RKO (cell line): ENCODE measurements at regions not wholly inside any gene's neighbourhood (a gene's known extent, or its start where the extent isn't known, plus 50 kb on each side); places are given as distances from the start of the nearest gene placed in this dataset.
"Not testable (repeated sequence)": the region's sequence is repeated elsewhere in the genome, so short reads cannot be mapped to it uniquely, and the experiment has no call there.

Experiments
- DNase-seq: peaks from one replicate; pipeline ENCODE4 v3.0.0-alpha.2; 2016; ENCODE audit warnings: low spot score

DNA sequence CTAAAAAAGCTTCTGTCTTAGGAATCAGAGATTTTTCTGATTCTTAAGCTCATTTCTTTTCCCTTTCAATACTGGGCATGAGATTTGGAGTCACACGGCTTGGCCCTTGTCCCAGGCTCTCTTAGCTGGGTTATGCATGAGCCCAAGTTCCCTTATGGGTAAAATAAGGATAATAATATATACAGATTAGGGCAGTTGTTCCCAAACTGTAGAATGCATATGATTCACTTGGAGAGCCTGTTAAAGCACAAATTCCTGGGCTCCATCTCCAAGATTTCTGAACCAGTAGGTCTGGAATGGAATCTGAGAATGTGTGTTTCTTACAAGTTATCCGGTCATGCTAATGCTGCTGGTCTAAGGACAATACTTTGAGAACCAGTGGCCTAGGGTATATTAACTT lies 154.0 kb downstream of the REEP3 start:
- DNase-seq = no peak

DNA sequence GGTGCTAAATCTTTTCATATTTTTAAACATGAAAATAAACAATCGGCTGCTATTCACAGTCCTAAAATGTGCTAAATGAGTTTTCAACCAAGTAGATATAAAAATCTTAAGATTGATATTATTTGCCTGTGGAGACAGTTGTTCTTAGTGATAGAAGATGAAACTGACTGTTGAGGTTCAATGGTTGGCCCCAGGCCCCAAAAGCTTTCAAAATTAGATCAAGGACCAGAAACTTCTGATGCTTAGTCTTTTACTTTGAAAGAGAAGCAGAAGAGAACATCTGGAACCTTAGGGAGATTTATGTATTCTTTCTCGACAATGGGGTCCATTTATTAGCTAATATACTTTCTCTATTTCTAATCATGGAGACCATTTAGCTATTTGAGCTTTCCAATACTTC lies 155.8 kb downstream of the REEP3 start:
- no peak for DNase-seq

DNA sequence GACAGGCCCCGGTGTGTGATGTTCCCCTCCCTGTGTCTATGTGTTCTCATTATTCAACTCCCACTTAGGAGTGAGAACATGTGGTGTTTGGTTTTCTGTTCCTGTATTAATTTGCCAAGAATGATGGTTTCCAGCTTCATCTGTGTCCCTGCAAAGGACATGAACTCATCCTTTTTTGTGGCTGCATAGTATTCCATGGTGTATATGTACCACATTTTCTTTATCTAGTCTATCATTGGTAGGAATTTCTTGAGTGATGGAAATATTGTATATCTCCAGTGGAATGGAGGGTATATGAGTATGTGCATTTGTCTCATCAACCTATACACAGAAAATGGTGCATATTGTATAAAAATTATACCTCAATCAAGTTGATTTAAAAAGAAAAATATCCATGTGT lies 159.3 kb downstream of the REEP3 start:
- not testable (repeated sequence) for DNase-seq

DNA sequence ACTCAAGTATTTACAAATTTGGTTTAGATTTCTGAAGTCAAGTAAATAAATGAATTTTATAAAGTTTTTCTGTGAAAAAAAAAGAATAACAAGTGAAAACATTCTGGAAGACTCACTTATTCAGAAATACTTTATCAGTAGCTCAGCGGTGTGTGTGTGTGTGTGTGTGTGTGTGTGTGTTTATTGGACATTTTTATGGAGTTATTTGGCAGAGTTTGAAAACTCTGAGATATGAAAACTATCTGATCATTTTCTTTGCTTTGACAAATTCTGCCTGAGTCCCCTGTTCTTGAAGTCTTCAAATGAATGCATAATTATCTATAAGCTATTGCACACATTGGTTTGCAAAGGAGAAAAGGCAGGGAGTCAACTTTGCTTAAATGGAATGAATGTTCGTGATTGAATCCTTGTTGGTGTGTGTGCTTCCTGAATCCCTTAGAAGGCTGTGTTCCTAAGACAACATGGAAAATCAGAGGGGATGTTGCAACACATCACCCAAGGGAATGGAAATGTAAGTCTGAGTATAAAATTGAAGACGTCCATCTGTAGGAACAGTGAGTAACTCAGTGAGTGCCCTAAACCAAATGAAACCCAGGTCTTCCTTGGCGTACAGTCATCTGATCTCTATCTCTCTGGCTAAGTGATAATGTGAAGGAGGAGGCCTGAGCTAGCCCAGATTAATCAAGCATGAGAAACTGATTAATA lies 160.9 kb downstream of the REEP3 start:
- peak; percentile 13 for DNase-seq

DNA sequence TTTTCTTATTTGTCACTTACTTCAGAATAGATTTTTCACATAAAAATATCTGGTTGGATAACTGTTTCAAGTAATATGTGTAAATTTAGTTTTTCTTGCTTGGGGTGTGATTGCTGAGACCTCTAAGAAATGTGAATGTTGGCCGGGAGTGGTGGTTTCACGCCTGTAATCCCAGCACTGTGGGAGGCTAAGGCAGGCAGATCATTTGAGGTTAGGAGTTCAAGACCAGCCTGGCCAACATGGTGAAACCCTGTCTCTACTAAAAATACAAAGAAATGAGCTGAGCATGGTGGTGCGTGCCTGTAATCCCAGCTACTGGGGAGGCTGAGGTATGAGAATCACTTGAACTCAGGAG lies 161.5 kb downstream of the REEP3 start:
- DNase-seq = not testable (repeated sequence)

DNA sequence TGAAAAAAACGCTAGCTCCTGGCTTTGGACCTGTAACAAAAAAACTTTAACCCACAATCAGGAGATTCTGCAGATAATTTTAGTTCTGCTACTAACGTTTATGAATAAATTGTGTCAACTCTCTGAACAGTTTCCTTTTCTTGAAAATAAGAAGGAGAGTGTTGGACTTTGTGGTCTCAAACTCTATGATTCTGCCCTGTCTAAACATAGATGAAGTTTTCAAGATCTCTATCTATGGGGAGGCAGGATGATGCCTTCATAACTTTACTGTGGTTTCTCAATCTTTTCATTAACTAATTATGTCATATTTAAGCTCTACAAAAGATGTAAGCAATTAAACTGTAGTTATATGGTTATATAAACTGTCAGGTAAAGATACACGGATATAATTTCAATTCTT lies 162.0 kb downstream of the REEP3 start:
- no peak for DNase-seq

DNA sequence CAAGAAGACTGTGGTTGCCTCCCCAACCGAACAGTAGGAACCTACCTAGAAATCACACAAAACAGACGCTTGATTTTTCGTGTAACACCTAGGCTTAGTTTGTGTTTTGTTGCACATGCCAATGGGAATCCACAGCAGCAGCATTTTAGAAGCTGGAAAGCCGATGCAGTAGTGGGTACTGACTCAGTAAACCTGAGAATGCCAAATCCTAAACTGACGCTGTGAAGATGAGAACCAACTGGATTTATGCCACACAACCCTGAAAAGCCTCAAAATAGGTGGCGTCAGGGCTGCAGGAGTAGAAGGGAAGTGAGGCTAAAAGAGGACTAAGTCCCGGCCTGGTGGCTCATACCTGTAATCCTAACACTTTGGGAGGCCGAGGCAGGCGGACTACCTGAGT lies 162.5 kb downstream of the REEP3 start:
- DNase-seq = no peak

DNA sequence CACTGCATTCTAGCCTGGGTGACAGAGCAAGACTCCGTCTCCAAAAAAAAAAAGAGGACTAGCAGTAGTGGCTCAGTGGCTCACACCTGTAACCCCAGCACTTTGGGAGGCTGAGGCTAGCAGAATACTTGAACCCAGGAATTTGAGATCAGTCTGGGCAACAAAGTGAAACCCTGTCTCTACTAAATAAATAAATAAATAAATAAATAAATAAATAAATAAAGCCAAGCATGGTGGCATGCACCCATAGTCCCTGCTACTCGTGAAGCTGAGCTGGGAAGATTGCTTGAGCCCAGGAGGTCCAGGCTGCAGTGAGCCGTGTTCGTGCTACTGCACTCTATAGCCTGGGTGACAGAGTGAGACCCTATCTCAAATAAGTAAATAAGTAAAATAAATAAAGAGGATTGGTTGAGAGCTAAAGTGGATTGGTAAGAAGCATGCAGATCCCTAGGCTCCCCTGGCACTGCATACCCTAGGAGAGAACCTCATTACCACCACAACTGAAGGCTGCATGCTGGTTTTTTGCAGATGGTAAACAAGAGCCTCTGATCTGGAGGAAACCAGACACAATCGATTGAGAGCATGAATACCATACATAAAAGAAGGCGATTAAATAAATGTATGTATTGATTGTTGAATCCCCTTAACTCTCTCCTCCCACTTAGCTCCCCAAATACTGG lies 163.2 kb downstream of the REEP3 start:
- no peak for DNase-seq

DNA sequence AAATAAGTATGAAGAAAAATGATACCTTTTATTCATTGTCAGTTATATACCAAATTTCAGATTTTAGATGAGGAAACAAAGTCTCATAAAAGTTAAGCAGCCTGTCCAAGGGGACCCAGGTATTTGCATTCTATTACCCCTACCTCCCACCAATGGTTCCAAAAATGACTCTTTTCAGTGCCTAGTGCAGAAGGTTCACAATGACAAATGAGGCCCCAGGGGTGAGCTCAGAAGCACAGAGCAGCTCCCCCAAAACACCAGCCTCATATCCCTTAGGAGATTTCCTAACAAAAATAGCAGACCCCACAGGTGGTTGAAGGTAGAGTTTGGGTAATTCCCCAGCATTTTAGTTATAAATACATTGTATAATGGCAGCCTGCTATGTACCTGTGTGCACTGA lies 168.6 kb downstream of the REEP3 start:
- DNase-seq = no peak

DNA sequence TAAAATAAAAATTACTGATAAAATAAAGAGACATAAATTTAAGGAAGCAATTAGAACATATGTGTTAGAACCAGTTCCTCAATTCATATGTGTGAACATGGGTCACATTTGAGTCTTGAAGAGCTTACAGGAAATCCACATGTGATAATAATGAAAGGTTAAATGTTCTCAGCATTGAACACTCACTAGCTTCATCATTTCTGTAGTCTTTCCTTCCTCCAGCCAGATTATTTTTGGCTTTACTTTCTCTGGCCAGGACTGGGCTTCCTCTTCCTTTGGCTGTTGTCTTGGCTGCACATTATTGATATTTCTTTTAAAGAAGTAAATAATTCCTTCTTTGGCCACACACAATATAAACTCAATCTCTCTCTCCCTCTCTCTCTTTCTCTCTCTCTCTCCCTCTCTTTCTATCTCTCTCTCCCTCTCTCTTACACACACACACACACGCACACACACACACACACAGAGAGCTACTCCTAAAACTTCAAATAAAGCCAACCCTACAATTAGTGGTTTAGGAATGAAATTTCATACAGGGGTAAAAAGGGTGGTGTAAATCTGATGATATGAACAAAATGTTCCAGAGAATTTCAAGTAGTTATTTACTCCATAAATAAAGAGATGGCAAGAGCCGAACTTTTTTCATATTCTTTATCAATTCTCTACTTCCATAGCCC lies 171.2 kb downstream of the REEP3 start:
- no peak for DNase-seq

DNA sequence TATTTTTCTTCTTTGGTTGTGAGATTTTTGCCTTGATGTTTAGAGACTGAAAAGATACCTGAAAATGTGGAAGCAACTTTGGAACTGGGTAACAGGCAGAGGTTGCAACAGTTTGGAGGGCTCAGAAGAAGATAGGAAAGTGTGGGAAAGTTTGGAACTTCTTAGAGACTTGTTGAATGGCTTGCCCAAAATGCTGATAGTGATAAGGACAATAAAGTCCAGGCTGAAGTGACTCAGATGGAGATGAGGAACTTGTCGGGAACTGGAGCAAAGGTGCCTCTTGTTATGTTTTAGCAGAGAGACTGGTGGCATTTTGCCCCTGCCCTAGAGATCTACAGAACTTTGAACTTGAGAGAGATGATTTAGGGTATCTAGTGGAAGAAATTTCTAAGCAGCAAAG lies 171.8 kb downstream of the REEP3 start:
- not testable (repeated sequence) for DNase-seq

DNA sequence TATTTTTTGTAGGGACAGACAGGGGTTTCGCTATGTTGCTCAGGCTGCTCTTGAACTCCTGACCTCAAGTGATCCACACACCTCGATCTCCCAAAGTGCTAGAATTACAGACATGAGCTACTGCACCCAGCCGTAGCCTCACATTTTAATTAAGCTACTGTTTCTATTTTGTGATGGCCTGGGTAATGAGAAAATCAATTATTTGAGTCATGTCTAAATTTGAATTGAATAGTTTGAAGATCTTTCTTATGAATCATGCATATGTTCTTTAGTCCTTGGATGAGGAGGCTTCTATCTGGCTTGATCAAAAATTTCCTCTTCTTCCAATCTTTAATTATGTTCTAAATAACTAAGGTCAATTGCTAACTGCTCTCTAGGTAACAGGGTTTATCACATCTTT lies 175.0 kb downstream of the REEP3 start:
- DNase-seq = no peak

DNA sequence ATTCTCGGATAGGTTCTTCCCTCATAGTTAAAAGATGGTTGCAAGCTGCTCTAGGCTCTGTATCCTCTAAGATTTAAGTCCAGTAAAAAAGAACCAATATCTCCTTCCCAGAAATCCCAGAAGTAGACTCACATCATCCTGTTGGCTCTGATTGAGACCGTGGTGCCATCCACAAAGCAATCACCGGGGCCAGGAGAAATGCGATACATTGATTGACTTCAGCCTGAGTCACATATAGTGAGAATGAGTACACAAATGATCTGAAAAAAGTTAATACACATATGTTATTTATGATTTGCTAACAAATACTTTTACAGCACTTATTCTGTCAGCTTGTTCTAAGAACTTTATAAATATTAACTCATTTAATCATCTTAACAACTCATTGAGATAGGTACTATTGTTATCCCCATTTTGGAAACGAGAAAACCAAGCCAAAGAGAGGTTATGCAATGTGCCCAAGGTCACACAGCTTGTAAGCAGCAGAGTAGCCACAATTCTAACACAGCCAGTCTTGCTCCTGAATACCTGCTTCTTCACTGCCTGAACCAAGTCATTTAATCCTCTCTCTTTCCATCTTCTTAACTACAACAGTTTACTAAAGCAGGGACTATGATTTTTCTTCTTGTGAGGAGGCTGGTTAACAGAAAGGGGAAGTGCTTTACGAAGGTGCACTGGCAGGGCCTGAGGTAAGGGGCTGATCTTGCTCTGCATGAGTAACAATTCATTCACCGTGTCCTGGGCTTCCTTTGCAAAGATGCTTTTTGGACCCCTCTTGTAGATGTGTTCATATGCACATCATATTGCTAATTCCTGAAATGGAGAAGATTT lies 177.0 kb downstream of the REEP3 start:
- no peak for DNase-seq

DNA sequence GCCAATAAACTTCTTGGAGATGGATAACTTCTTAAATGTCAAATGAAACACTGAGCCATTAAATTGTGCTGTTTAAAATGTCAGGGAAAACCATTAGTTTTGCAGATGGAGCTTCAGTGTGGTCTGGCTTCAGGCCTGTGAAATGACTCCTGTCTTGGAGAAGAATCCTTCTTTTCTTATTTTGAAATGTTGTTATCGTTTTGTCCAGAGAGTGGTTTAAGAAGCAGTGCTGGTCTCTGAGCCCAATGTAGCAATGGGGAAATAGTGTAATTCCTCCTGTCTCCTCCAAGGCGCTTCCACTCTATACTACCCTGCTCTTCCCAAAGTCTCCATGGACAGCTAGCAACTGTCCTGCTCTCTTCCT lies 177.6 kb downstream of the REEP3 start:
- no peak for DNase-seq

DNA sequence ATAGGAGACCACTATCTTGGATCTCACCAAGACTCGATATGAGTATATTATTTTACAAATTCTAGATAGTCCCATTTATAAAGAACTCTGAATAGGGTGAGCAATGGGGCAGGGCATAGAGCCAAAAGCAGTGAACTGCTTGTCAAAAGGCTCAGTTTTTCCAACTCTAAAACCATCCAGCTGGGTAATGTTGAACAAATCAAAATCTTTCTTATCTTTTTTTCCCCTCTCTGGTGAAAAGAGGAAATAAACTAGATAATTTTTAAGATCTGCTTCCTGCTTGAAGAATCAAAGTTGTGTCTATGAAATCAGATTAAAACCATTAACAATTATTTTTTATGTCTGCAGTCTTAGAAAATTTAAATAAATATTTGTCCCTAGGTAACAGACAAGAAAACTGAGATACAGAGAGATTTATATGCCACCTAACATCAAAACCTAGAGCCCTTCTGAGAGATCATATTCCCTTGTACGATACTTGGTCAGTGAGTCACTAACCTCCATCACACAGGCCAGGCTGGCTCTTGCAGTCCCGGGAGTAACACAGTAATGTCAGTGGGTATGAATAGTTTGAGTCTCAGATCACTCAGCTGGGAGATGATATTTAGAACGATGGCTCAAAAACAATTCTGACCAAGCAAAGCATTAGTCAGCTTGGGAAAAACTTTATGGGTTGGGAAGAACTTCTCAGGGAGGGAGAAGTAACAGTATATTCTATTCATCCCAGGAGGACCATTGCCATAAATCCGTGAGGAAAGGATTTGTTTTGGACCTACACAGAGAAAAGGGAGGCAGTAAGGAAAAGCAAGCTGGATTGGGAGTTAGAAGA lies 178.8 kb downstream of the REEP3 start:
- DNase-seq = peak; percentile 93

DNA sequence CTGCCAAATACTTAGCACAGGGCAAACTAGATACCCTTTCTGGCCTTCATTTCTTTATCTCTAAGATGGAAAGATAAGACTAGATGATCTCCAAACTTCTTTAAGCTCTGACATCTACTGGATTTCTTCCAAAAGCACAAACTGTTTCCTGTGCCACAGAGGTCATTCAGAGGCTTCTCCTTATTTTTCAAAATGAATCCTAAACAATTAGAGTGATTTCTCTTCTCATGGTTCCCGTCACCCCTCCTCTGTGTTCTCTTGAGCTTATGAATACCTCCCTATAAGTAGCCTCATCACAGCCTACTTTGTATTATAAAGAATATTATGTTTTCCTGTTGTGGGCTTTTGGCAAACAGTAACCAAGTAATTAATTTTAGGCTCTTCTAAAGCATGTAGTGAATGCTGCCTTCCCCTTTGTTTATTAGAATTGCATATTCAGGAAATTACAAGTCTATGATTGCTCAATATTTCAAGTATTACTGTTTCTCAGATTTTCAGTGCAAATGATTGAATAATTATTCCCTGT lies 179.5 kb downstream of the REEP3 start:
- DNase-seq = no peak

DNA sequence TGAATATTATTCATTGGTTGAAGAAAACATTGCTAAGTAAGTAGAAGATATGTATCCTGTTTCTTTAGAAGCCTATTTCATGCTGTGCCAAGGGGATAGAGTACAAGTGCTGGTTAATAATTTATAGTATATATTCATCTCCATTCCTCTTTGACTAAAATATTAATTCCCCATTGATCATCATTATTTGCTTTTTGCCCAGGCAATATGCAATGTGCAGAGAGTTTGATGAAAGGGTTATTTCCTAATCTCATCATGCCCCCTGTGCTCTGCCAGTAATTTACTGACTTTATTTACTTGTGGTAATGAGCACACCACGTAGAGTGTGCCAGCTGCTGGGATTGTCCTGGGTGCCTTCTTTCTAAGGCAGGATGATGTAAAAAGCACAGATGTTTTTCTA lies 180.9 kb downstream of the REEP3 start:
- no peak for DNase-seq

DNA sequence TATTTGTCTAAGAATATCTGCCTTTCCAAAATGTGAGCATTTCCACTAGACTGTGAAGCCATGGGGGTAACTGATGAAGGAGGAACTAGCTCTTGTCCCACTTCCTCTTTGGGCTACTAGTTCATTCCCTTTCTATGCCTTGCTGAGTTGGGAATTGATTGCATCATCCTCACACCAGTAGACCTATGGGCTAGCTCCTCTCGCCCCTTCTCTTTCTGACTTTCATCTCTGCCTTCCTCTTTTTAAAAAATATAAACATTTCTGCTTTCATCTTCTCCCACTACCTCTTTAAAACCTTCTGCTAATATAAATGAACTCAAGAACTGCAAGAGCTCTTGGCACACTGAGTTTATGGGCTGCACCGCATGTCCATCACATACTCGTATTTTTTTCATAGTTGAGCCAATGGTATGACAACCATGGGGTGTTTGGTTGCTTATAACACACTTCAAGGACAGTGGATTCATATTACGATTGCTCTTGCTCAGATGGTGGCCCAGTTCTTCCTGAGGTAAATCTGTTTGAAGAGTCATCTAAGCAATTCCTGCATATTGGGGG lies 182.0 kb downstream of the REEP3 start:
- DNase-seq = peak; percentile 16

DNA sequence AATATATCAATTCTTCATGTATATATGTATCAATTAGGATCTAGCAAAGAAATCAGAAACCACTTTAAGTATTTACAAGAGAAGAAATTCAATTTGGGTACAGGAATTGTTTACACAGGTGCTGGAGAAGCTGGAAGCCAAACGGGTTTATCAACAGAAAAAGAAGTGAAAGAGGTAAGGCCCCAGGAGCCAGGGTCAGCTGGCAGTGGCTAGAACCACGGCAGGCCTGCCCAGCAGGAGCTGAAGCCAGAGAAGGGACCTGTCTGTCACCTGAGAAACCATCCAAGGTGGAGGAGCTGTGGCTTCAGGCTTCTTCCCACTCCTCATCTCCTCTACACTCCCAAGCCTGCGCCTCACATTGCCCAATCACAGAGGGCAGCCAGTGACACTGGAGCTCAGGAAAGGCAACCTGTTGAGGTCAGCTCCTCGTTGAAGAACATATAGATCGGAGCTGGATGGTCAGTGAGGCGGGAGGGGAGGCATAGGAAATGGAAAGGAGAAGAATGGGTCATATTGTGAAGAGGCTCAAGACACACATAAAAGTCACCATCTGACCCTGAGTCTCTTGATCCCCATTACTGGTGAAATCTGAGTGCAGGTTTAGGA lies 182.6 kb downstream of the REEP3 start:
- no peak for DNase-seq

DNA sequence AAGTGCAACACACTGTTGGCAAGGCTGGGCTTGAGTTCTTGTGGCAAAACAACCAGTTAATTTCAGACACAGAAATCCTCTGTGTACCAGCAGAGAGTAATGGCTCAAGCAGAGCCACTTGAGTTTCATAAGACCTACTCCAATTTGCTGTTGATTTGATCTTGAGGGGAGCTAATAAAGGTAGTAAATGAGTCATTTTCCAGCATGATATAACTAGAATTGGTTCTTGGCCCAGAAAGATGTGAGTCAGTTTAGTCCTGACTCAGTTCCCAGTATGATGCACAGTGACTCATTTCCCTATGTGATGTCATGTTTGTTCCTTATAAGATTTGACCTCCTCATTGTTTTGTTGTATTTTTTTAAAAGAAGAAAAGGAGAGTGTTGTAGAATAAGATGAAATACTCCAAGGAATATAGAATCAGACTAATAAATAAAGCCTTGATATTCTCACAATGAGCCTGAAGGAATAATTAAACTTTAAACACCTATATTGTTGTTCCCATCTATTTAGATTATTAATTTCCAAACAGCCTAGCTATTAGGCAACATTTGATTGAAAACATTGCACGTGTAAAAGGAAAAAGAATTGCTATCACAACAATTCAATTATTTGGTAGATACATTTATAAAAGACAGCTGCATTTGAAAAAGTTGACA lies 186.2 kb downstream of the REEP3 start:
- peak; percentile 99 for DNase-seq
